SK-N-MC (cell line): ENCODE measurements at regions not wholly inside any gene's neighbourhood (a gene's known extent, or its start where the extent isn't known, plus 50 kb on each side); places are given as distances from the start of the nearest gene placed in this dataset.
A peak's percentile ranks its signal among the peaks of the same experiment; 100 is the strongest.

Experiments used
- DNase-seq: peaks from one replicate; pipeline ENCODE4 v3.0.0-alpha.2; 2011; ENCODE audit warnings: low read depth, low spot score
- H3K27ac ChIP-seq: fragments of 200-600 bp; sonication (generic); 2 replicates; pipeline ENCODE4 v1.5.1; 2016; ENCODE audit warnings: mixed run types
- H3K36me3 ChIP-seq: fragments of 200-600 bp; sonication (generic); 2 replicates; pipeline ENCODE4 v1.6.1; 2017; ENCODE audit warnings: antibody characterized with exemption, low read length, mixed read lengths; ENCODE audit not compliant: insufficient read depth
- H3K4me3 ChIP-seq: fragments of 200-600 bp; sonication (generic); 2 replicates; pipeline ENCODE4 v1.5.1; 2016
- H3K9ac ChIP-seq: fragments of 200-600 bp; sonication (generic); 2 replicates; pipeline ENCODE4 v1.8.0; 2017; ENCODE audit warnings: mixed run types, mixed read lengths; ENCODE audit not compliant: insufficient read length
- H3K9me3 ChIP-seq: fragments of 200-600 bp; sonication (generic); 2 replicates; pipeline ENCODE4 v1.6.1; 2017; ENCODE audit warnings: low read depth, mild to moderate bottlenecking, antibody characterized with exemption, low read length, moderate library complexity, mixed read lengths
- EZH2 ChIP-seq: fragments of 200-600 bp; sonication (generic); IDR thresholded peaks from one replicate; pipeline ENCODE4 v1.6.1; 2017; ENCODE audit warnings: antibody characterized with exemption
- FOXP2 ChIP-seq: optimal IDR thresholded peaks from 2 replicates; pipeline ENCODE3; 2011; ENCODE audit warnings: mild to moderate bottlenecking, moderate library complexity; ENCODE audit not compliant: insufficient read depth; ENCODE audit errors: extremely low read length, control extremely low read depth
- POLR2AphosphoS5 ChIP-seq: IDR thresholded peaks from 2 replicates; pipeline ENCODE4 v1.6.1; 2012; ENCODE audit warnings: mild to moderate bottlenecking, low read depth, low read length, borderline replicate concordance

DNA sequence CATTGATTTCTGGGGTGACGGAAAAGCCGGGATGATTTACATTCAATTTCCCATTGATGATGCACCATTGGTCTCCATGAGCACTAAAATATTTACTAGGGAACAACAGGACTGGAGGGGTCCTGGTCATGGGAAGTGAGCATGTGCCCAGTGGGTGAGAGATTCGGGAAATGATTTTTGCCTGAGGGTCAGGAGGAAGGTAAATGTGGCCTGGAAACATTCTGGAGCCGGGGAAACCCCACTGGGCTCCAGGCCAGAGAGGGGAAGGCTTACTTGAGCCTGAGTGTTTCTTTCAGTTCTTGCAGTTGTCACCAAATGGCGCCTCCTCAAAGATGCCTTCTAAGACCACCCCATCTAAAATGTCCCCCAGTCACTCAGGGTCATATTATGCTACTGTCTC lies 532.3 kb upstream of the TBX3 start:
- Histone ChIP-seq H3K9ac (no peak overlapping the region), H3K4me3 (no peak overlapping the region), H3K9me3 (no peaks in the 10 kb centered on the region), H3K36me3 (no peaks in the 10 kb centered on the region), H3K27ac (no peak overlapping the region)
- no peak for TF ChIP-seq EZH2
- no peak for TF ChIP-seq POLR2AphosphoS5
- TF ChIP-seq FOXP2: no peak
- DNase-seq: no peak

DNA sequence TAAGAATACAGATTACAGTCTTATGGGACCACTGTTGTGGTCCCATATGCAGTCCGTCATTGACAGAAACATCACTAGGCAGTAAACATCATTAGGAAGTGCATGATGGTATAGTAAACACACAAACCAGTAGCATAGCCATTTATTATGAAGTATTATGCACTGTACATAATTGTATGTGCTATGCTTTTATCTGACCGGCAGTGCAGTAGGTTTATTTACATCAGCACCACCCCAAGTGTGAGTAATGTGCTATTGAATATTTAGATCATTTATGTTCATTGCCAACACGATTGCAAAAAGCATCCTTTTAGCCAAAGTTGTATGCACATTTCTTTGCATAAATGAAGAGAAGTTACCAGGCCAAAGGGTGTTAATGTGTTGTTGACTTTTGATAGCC lies 531.6 kb upstream of the TBX3 start:
- no peak for DNase-seq
- no peak overlapping the region for H3K9ac ChIP-seq
- TF ChIP-seq POLR2AphosphoS5: no peak
- no peak for TF ChIP-seq EZH2
- TF ChIP-seq FOXP2: no peak
- H3K36me3 ChIP-seq: no peaks in the 10 kb centered on the region
- no peak overlapping the region for H3K4me3 ChIP-seq
- H3K9me3 ChIP-seq: no peaks in the 10 kb centered on the region
- no peak overlapping the region for H3K27ac ChIP-seq

DNA sequence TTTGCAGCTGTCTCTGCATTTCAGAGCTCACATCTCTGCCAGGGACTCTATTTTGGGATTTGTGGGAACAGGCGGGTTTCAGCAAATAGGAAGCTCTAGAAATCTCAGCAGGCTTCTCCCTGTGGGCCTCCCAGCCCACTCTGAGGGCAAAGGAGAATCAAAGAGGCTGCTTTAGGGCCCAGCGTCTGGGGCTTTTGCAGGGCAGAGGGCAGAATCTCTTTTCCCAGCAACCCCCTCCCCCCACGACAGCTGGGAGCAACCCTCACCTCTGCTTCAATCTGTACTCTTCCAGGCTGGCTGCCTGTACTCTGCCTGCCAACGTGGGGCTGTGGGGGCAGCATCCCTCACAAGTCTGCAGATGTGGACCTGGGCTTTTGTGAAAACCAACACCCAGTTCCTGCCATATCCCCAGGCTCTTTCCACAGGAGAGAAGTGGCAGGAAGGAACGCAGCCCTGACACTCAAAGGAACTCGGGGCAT lies 529.6 kb upstream of the TBX3 start:
- H3K9me3 ChIP-seq: no peaks in the 10 kb centered on the region
- no peaks in the 10 kb centered on the region for H3K36me3 ChIP-seq
- H3K27ac ChIP-seq: no peak overlapping the region
- TF ChIP-seq FOXP2 (no peak), EZH2 (no peak), POLR2AphosphoS5 (no peak)
- H3K9ac ChIP-seq: no peak overlapping the region
- no peak for DNase-seq
- H3K4me3 ChIP-seq: no peak overlapping the region

DNA sequence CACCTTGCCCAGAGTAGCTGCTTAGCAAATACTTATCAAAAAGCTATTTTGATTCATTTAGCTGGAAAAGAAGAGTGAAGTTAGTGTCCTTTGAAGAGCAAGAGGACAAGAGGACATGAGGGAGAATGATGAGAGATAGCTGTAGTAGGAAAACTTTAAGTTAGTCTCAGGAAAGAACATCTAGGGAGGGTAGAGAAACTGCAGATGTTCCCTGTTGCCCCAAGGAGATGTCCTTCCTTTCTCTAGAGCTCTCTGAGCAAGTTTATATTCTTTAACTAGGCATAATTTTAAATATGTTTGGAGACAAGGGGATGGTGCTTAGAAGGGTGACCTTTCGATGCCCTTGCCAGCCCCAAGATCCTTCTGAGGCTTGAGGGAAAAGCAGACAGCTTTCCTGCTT lies 529.1 kb upstream of the TBX3 start:
- no peak overlapping the region for H3K27ac ChIP-seq
- no peak overlapping the region for H3K4me3 ChIP-seq
- H3K36me3 ChIP-seq: no peaks in the 10 kb centered on the region
- no peak for DNase-seq
- no peaks in the 10 kb centered on the region for H3K9me3 ChIP-seq
- H3K9ac ChIP-seq: no peak overlapping the region
- TF ChIP-seq POLR2AphosphoS5 (no peak), EZH2 (no peak), FOXP2 (no peak)

DNA sequence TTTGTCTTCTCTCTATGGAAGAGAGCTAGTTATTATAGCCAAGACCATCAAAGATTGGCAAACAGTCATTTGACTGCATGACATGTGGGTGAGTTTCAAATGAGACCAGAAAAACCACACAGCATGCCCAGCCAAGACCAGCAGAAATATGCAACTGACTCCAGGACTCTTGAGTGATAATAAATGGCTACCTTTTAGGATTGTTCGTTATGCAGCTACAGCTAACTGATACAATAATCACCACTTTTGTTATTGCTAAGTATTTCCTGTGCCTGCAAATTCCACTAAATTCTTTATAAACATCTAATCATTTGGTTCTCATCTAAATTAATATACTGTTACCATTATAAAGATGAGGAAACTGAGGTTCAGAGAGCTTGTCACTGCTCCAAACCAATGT lies 528.4 kb upstream of the TBX3 start:
- no peaks in the 10 kb centered on the region for H3K9me3 ChIP-seq
- no peak overlapping the region for H3K9ac ChIP-seq
- H3K4me3 ChIP-seq: no peak overlapping the region
- no peak overlapping the region for H3K27ac ChIP-seq
- DNase-seq: no peak
- H3K36me3 ChIP-seq: no peaks in the 10 kb centered on the region
- no peak for TF ChIP-seq POLR2AphosphoS5
- no peak for TF ChIP-seq EZH2

DNA sequence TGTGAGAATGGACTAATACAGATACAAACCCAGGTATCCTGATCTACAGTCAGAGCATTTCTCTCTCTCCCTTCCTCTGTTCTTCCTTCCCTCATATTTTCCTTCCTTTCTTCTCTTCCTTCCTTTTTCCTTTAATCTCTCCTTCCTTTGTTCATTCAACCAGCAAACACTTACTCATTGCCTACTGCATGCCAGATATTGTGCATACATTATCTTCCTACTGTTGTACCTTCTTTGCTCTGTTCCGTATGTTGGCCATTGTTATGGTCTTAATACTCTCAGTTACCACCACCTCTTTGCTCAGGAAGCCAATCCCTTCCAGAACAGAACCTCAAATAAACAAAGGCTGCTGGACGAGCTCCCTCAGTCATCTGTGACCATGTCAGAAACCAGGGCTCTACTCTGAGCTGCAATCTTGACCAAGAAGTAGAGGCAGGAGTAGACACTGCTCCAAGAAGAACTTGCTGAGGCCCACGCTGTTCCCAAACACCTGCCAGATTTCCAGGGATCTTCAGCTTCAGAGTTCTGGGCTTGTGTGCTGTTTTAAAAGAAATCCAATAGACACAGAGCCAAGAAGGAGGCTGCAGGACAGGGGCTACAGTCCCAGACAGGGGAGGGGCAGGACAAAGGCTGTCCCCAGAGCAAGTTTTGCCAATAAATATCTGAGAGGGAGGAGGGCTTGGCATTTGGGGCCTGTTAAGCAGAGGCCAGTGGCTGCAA lies 526.7 kb upstream of the TBX3 start:
- DNase-seq: no peak
- no peak for TF ChIP-seq EZH2
- TF ChIP-seq POLR2AphosphoS5: no peak
- TF ChIP-seq FOXP2: no peak
- no peak overlapping the region for H3K9ac ChIP-seq
- no peaks in the 10 kb centered on the region for H3K9me3 ChIP-seq
- no peak overlapping the region for H3K4me3 ChIP-seq
- H3K27ac ChIP-seq: no peak overlapping the region
- no peaks in the 10 kb centered on the region for H3K36me3 ChIP-seq

DNA sequence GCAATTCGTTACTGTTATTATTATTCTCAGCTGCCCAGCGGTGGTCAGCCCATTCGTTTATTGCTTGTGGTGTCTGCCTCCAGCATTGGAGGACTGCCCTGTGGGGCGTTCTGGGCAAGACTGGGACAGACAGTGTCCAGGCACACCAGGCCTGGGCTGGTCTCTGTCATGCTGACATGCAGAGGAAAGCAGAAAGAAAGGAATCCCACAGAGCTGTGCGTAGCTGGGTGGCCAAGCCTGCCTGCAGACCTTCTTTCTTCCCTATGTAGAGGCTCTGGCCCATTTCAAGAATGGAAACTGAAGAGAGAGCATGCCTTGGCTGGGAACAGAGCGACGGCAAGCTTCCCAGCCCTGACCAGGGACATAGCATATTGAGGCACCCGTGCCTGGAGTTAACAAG lies 525.3 kb upstream of the TBX3 start:
- no peak overlapping the region for H3K4me3 ChIP-seq
- no peak for DNase-seq
- no peak overlapping the region for H3K9ac ChIP-seq
- H3K9me3 ChIP-seq: no peaks in the 10 kb centered on the region
- TF ChIP-seq POLR2AphosphoS5: no peak
- no peak for TF ChIP-seq FOXP2
- no peak for TF ChIP-seq EZH2
- H3K36me3 ChIP-seq: no peaks in the 10 kb centered on the region
- no peak overlapping the region for H3K27ac ChIP-seq

DNA sequence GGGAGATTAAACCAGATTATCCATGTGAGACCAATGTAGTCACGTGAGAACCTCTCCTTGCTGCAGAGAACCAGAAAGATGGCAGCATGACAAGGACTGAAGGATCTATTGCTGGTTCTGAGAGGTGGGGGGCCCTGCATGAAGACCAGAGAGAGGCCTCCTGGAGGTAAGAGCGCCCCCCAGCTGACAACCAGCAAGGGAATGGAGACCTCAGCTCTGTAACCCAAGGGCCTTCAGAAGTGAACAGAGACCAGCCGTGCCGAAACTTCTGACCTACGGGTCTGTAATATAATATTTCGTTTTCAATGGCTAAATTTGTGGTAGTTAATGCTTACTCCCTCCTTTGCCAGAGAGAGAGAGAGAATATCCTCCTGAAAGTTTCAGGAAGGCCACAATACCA lies 524.1 kb upstream of the TBX3 start:
- DNase-seq: no peak
- H3K4me3 ChIP-seq: no peak overlapping the region
- H3K9ac ChIP-seq: no peak overlapping the region
- TF ChIP-seq EZH2 (no peak), FOXP2 (no peak), POLR2AphosphoS5 (no peak)
- H3K27ac ChIP-seq: peak overlapping the region; percentile 37; the same call in 1 of the 2 replicates
- no peaks in the 10 kb centered on the region for H3K36me3 ChIP-seq
- no peaks in the 10 kb centered on the region for H3K9me3 ChIP-seq

DNA sequence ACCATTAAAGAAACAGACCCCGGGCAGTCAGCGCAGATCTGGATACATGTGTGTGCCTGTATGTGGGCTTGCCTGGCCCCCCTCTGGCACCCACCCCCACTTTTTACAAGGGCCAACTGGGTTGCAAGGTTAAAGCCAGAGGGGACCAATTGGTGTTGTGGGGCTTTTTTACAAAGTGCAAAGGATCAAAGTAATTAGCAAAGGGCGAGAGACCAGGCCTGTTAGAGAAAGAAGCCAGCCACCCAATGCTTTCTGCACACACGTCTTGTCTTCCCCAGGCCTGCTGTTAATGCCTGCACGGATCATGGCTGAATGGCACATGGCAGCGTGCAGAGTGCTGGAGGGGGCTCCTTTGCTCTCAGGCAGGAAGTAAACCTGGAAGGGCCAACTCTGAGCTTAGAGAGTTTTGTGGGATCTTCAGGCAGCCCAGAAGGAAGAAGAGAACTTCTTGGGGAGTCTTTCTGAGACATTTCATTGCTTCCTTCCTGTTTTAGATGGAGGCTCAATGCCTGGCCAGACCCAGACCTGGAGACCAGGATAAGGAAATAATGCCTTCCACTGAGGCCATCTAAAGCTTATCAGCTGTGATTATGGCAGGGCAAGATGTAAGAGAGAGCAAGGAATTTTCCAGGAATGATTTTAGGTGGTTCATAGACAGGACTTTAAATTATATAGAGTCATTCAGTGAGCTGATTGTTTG lies 523.4 kb upstream of the TBX3 start:
- TF ChIP-seq FOXP2 (no peak), POLR2AphosphoS5 (no peak), EZH2 (no peak)
- Histone ChIP-seq H3K9me3 (no peaks in the 10 kb centered on the region), H3K27ac (no peak overlapping the region), H3K9ac (no peak overlapping the region), H3K4me3 (no peak overlapping the region), H3K36me3 (no peaks in the 10 kb centered on the region)
- no peak for DNase-seq

DNA sequence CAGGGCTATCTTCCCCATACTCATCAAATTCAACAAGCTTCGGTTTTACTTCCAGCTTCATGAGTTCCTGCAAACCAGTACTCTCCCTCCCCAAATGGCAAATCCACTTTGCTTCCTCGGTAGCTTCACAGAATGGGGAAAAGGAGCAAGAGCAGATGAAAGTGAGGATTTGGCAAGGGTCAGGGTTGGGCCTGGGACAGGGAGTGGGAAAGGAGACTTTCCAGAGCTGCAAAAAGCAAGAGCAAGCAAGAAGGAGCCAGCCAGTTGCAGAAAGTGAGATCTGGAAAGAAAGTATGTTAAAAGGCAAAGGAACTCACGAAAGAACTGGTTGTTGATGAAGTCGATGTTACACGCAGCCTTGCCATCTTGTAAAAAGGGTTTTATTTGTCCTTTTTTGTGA lies 522.8 kb upstream of the TBX3 start:
- H3K9me3 ChIP-seq: no peaks in the 10 kb centered on the region
- no peak overlapping the region for H3K9ac ChIP-seq
- H3K36me3 ChIP-seq: no peaks in the 10 kb centered on the region
- H3K4me3 ChIP-seq: no peak overlapping the region
- no peak overlapping the region for H3K27ac ChIP-seq
- TF ChIP-seq FOXP2 (no peak), EZH2 (no peak), POLR2AphosphoS5 (no peak)
- DNase-seq: no peak
